Kidney epithelial cell (primary cell): ENCODE measurements at regions not wholly inside any gene's neighbourhood (a gene's known extent, or its start where the extent isn't known, plus 50 kb on each side); places are given as distances from the start of the nearest gene placed in this dataset.
"Not testable (repeated sequence)": the region's sequence is repeated elsewhere in the genome, so short reads cannot be mapped to it uniquely, and the experiment has no call there.

ENCODE experiments used
- DNase-seq: peaks from one replicate; pipeline ENCODE4 v3.0.0-alpha.2; 2010; ENCODE audit warnings: low read depth
- H3K27me3 ChIP-seq: 2 replicates; pipeline ENCODE4 v1.6.0; 2011; ENCODE audit warnings: low read length; ENCODE audit not compliant: control insufficient read depth, insufficient read depth
- H3K36me3 ChIP-seq: 2 replicates; pipeline ENCODE4 v1.5.1; 2011; ENCODE audit warnings: low read length; ENCODE audit not compliant: control insufficient read depth, insufficient read depth
- H3K4me3 ChIP-seq: 2 replicates; pipeline ENCODE4 v1.5.1; 2011; ENCODE audit warnings: low read depth, mild to moderate bottlenecking, control low read depth, low read length
- TF ChIP-seq, protein P1 (sequence below): IDR thresholded peaks from 2 replicates; pipeline ENCODE4 v1.5.1; 2011; ENCODE audit warnings: mild to moderate bottlenecking, moderate library complexity, low read length, control low read depth, inconsistent platforms; ENCODE audit not compliant: insufficient read depth, poor library complexity, severe bottlenecking

DNA sequence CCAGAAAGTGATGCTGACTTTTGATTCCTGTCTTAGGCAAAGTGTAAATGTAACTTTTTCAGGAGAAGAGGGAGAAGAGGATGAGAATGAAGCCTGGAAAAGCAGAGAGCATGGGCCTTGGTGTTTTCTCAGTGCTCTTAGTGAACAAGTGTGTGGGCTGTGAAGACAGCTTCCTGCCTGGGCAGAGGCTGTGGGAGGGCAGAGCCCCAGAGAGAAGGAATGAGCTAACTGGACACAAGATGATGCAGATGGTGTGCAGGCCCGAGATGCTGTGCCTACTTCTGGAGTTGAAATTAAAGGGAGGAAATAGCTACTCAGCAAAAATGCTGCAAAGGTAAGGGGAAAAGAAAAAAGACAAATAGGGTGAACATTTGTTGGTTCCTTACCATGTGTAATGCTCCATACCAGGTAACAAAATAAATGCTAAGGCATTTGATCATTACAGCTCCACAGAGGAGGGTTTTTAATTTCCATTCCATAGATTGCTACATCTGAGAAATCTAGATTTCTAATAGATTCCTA is 87.0 kb upstream of the CEP162 start:
- no peak for DNase-seq
- no peaks in the 10 kb centered on the region for H3K27me3 ChIP-seq
- no peak overlapping the region for H3K4me3 ChIP-seq
- H3K36me3 ChIP-seq: no peaks in the 10 kb centered on the region
- TF ChIP-seq, protein P1, sequence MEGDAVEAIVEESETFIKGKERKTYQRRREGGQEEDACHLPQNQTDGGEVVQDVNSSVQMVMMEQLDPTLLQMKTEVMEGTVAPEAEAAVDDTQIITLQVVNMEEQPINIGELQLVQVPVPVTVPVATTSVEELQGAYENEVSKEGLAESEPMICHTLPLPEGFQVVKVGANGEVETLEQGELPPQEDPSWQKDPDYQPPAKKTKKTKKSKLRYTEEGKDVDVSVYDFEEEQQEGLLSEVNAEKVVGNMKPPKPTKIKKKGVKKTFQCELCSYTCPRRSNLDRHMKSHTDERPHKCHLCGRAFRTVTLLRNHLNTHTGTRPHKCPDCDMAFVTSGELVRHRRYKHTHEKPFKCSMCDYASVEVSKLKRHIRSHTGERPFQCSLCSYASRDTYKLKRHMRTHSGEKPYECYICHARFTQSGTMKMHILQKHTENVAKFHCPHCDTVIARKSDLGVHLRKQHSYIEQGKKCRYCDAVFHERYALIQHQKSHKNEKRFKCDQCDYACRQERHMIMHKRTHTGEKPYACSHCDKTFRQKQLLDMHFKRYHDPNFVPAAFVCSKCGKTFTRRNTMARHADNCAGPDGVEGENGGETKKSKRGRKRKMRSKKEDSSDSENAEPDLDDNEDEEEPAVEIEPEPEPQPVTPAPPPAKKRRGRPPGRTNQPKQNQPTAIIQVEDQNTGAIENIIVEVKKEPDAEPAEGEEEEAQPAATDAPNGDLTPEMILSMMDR: no peak

DNA sequence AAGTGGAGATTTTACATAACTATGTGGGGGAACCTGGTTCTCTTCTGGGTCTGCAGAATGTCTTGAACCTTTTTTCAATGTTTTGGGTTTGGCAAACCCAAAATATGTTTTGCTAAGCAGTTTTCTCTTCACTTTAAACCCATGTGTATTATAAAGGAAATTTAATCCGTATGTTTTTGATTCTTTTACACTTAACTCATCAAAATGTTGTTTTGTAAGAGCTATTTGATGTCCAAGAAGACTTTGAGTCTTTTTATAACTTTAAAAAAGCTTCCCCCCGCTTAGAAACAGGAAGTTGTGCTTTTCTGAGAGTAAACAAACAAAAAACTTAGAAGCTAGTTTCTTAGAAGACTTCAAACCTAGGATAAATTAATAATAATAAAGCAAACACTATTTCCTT is 81.9 kb upstream of the CEP162 start:
- TF ChIP-seq, protein P1: no peak
- Histone ChIP-seq H3K36me3 (no peaks in the 10 kb centered on the region), H3K27me3 (no peaks in the 10 kb centered on the region), H3K4me3 (no peak overlapping the region)
- no peak for DNase-seq

DNA sequence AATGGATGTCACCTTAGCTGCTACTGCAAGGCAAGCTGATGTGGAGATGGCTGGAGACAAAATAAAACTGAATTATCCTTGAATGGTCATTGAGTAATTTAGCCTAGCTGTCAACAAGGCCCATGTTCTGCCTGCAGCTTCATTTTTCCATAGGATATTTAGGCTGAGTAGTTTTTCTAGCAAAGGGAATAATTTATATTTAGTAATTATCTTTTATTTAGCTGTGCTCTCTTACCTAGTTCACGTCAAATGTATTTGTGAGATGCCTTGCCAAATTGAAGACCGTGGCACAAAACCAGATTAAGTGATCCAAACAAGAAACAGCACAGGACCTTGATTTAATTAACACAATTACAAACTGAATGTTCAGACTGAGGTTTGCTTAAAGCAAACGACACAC is 77.4 kb upstream of the CEP162 start:
- TF ChIP-seq, protein P1: no peak
- H3K27me3 ChIP-seq: no peaks in the 10 kb centered on the region

DNA sequence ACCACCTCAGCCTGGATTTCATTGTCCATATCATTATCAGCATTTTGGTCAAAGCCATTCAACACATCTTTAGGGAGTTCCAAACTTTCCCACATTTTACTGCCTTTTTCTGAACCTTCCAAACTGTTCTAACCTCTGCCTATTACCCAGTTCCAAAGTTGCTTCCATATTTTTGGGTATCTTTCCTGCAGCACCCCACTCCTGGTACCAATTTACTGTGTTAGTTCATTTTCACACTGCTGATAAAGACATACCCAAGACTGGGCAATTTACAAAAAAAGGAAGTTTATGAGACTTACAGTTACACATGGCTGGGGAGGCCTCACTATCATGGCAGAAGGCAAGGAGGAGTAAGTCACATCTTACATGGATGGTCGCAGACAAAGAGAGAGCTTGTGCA is 63.6 kb upstream of the CEP162 start:
- not testable (repeated sequence) for DNase-seq, H3K27me3 ChIP-seq, H3K36me3 ChIP-seq, H3K4me3 ChIP-seq

More for the DNA sequence above, 77.4 kb upstream of the CEP162 start:
- no peaks in the 10 kb centered on the region for H3K36me3 ChIP-seq
- DNase-seq: no peak
- H3K4me3 ChIP-seq: no peak overlapping the region

DNA sequence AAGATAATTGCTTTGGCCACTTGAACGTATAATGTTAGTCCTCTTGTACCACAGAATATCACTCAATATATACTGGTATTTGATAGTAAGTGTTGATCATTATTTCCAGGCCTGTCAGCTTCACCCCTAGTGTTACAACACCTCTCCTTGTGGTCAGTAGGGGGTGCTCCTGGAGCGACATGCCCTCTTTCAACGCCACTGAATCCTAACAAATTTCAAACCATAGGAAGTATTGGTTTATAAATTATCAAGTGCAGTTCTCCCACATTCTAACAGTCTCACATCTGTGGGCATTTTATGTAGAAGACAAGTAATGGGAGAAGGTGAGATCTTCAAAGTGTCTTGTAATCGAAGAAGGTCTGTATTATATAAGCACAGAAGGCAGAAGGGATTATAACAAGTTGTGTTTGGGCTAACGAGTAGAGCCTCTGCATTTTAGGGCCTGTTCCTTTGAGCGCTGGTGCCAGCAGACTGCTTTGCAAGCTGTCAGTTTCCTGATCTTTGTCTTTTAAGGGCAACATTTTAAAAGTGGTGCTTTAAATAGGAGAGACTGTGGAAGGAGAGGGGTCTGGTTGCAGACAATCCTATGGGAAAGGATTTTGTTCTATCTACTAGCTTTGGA is 57.1 kb upstream of the CEP162 start:
- TF ChIP-seq, protein P1: peak; percentile 45
- H3K4me3 ChIP-seq: no peak overlapping the region
- no peak for DNase-seq
- no peaks in the 10 kb centered on the region for H3K36me3 ChIP-seq
- no peaks in the 10 kb centered on the region for H3K27me3 ChIP-seq

DNA sequence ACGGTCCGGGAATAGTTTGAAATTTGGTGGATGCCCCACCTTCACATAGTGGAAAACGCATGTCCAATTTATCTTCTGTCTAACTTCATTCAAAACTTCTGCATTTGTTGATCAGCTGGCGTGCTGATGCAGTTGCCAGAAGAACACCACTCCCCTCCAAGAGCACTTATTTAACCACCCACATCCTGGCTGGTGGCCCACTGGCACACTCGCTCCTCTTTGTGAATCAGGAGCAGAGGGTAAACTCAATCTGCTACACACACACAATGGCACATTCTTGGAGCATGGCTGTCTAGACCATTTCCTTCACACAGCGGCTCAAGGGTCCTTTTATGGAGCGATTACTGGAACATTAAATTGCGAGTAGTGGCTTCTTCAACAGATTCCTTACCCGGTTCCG is 55.1 kb upstream of the CEP162 start:
- H3K36me3 ChIP-seq: no peaks in the 10 kb centered on the region
- TF ChIP-seq, protein P1: no peak
- H3K27me3 ChIP-seq: no peaks in the 10 kb centered on the region
- H3K4me3 ChIP-seq: no peak overlapping the region
- no peak for DNase-seq
